HG02610 (cell line): ENCODE measurements at regions not wholly inside any gene's neighbourhood (a gene's known extent, or its start where the extent isn't known, plus 50 kb on each side); places are given as distances from the start of the nearest gene placed in this dataset.
A peak's percentile ranks its signal among the peaks of the same experiment; 100 is the strongest.

Experiments used
- ATAC-seq: cut with Tn5 transposase; IDR thresholded peaks from one replicate; pipeline ENCODE4 v1.9.1; 2021; ENCODE audit warnings: mild to moderate bottlenecking, moderate library complexity; ENCODE audit not compliant: unreplicated experiment

GRCh38 chrX:14194711-14195110 lies 165.0 kb upstream of the GEMIN8 start:
- ATAC-seq, result no peak

- ATAC-seq, result no peak
Measured at GRCh38 chrX:14193547-14193946, 163.9 kb upstream of the GEMIN8 start.

- no peak for ATAC-seq
Measured at GRCh38 chrX:14173873-14174272, 144.2 kb upstream of the GEMIN8 start.

GRCh38 chrX:14164828-14165227 lies 135.1 kb upstream of the GEMIN8 start:
- no peak for ATAC-seq

- ATAC-seq, result no peak
Measured at GRCh38 chrX:14125462-14125861, 95.8 kb upstream of the GEMIN8 start.

GRCh38 chrX:14124562-14124961 lies 94.9 kb upstream of the GEMIN8 start:
- ATAC-seq, result no peak

- peak; percentile 77 for ATAC-seq
Measured at GRCh38 chrX:14095702-14096101, 66.0 kb upstream of the GEMIN8 start.

- no peak for ATAC-seq
Measured at GRCh38 chrX:14094191-14094590, 64.5 kb upstream of the GEMIN8 start.

GRCh38 chrX:14084466-14084865 lies 54.8 kb upstream of the GEMIN8 start:
- no peak for ATAC-seq

- no peak for ATAC-seq
Measured at GRCh38 chrX:14083783-14084182, 54.1 kb upstream of the GEMIN8 start.

- ATAC-seq, result no peak
Measured at GRCh38 chrX:14079891-14080430, 50.3 kb upstream of the GEMIN8 start.
